ENCODE measurements at regions not wholly inside any gene's neighbourhood (a gene's known extent, or its start where the extent isn't known, plus 50 kb on each side); places are given as distances from the start of the nearest gene placed in this dataset.

GRCh38 chr7:35552691-35553090 lies 142.2 kb downstream of the HERPUD2 start:
- DNase-seq: no peak
- Mint-ChIP-seq H3K9me3 (no peaks in the 10 kb centered on the region), H3K27ac (no peak overlapping the region), H3K36me3 (ENCODE audit: low read depth) (no peaks in the 10 kb centered on the region), H3K27me3 (ENCODE audit: insufficient read depth) (peaks cover 23% of the 10 kb centered on the region), H3K4me3 (no peak overlapping the region), H3K4me1 (ENCODE audit: low read depth) (no peaks in the 10 kb centered on the region)
- TF ChIP-seq, protein P1, sequence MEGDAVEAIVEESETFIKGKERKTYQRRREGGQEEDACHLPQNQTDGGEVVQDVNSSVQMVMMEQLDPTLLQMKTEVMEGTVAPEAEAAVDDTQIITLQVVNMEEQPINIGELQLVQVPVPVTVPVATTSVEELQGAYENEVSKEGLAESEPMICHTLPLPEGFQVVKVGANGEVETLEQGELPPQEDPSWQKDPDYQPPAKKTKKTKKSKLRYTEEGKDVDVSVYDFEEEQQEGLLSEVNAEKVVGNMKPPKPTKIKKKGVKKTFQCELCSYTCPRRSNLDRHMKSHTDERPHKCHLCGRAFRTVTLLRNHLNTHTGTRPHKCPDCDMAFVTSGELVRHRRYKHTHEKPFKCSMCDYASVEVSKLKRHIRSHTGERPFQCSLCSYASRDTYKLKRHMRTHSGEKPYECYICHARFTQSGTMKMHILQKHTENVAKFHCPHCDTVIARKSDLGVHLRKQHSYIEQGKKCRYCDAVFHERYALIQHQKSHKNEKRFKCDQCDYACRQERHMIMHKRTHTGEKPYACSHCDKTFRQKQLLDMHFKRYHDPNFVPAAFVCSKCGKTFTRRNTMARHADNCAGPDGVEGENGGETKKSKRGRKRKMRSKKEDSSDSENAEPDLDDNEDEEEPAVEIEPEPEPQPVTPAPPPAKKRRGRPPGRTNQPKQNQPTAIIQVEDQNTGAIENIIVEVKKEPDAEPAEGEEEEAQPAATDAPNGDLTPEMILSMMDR (IDR thresholded peaks at IDR 0.05): no peak

- no peaks in the 10 kb centered on the region for H3K9me3 Mint-ChIP-seq
- H3K36me3 Mint-ChIP-seq (ENCODE audit: low read depth): no peaks in the 10 kb centered on the region
- peaks cover 25% of the 10 kb centered on the region for H3K27me3 Mint-ChIP-seq (ENCODE audit: insufficient read depth)
Observed at GRCh38 chr7:35551321-35552081, 143.4 kb downstream of the HERPUD2 start.

DNA sequence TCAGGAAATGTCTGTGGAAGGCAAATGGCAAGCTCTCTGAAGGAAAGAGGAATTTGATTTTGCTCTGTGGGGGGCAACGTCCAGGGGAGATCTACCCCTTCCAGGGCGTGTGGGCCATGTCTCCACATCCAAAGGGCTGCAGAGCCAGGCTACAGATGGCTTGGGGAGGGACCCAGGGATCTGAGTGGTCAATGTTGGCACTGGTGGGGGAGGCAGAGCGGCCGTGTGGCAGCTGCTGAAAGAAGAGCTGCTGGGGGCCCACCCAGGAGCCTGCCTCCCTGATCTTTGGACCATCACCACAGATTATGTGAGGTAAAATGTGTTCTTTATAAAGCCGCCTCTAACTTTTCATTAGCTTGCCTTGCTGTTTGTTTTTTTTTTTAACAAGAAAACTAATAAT lies 144.1 kb downstream of the HERPUD2 start:
- H3K4me1 Mint-ChIP-seq (ENCODE audit: low read depth): no peaks in the 10 kb centered on the region
- no peaks in the 10 kb centered on the region for H3K9me3 Mint-ChIP-seq
- no peak overlapping the region for H3K4me3 Mint-ChIP-seq
- TF ChIP-seq, protein P1 (IDR thresholded peaks at IDR 0.05): no peak
- H3K27me3 Mint-ChIP-seq (ENCODE audit: insufficient read depth): peaks cover 25% of the 10 kb centered on the region
- DNase-seq: no peak
- H3K27ac Mint-ChIP-seq: no peak overlapping the region
- H3K36me3 Mint-ChIP-seq (ENCODE audit: low read depth): no peaks in the 10 kb centered on the region

More at GRCh38 chr7:35551321-35552081, 143.4 kb downstream of the HERPUD2 start:
- no peaks in the 10 kb centered on the region for H3K4me1 Mint-ChIP-seq (ENCODE audit: low read depth)
- no peak for DNase-seq
- no peak overlapping the region for H3K27ac Mint-ChIP-seq
- no peak overlapping the region for H3K4me3 Mint-ChIP-seq
- TF ChIP-seq, protein P1 (IDR thresholded peaks at IDR 0.05): no peak

DNA sequence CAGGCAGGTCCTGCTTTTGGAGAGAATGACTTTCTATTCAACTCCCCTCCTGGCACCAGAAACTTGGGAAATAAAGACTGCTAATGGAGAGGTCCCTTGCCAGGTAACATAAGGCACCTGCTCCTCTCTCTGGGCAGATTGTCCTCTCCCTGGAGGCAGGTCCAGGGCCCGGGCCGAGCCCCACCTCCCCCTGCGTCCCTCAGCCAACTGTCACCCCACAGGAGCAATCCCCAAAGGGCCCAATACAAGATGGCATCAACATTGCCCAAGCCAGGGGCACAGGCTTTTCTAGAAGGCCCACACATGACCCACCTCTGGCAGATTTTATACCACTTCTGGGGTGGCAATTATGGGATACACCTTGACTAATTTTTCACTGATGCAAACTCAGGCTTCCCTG lies 145.2 kb downstream of the HERPUD2 start:
- Mint-ChIP-seq H3K27me3 (ENCODE audit: insufficient read depth) (peaks cover 27% of the 10 kb centered on the region), H3K4me1 (ENCODE audit: low read depth) (no peaks in the 10 kb centered on the region), H3K27ac (no peak overlapping the region), H3K9me3 (no peaks in the 10 kb centered on the region), H3K36me3 (ENCODE audit: low read depth) (no peaks in the 10 kb centered on the region), H3K4me3 (no peak overlapping the region)
- TF ChIP-seq, protein P1 (IDR thresholded peaks at IDR 0.05): no peak
- no peak for DNase-seq

- Mint-ChIP-seq H3K4me3 (no peak overlapping the region), H3K27me3 (ENCODE audit: insufficient read depth) (peaks cover 33% of the 10 kb centered on the region), H3K4me1 (ENCODE audit: low read depth) (no peaks in the 10 kb centered on the region), H3K9me3 (no peaks in the 10 kb centered on the region), H3K27ac (no peak overlapping the region), H3K36me3 (ENCODE audit: low read depth) (no peaks in the 10 kb centered on the region)
- TF ChIP-seq, protein P1 (IDR thresholded peaks at IDR 0.05): no peak
- DNase-seq: no peak
Observed at GRCh38 chr7:35548291-35548690, 146.6 kb downstream of the HERPUD2 start.

Measured in HFFc6 (cell line).